ENCODE measurements at regions not wholly inside any gene's neighbourhood (a gene's known extent, or its start where the extent isn't known, plus 50 kb on each side); places are given as distances from the start of the nearest gene placed in this dataset.

GRCh38 chr6:9554323-9554722 is 860.6 kb downstream of the TFAP2A start:
- intact Hi-C loops (cut with DNase I; ENCODE audit: low total_unique reads), result no loop called here
- no peaks in the 10 kb centered on the region for H3K4me1 ChIP-seq
- no peak for TF ChIP-seq POLR2A (IDR thresholded peaks at IDR 0.05)
- TF ChIP-seq POLR2AphosphoS5 (IDR thresholded peaks at IDR 0.05), result no peak
- TF ChIP-seq CTCF (IDR thresholded peaks at IDR 0.05 in 8 of 11, conservative IDR thresholded peaks at IDR 0.05 in 3 of 11), result no peak
- no peak overlapping the region for H3K27ac ChIP-seq
- no peak for DNase-seq
- WGBS, 5 donors, result 38 to 66% (median 58%) methylated on average over 1 of the region's 1 CpG
- no peaks in the 10 kb centered on the region for H3K36me3 ChIP-seq
- H3K27me3 ChIP-seq (replicated peaks in 1 of 7), result no peaks in the 10 kb centered on the region
- no peak overlapping the region for H3K4me3 ChIP-seq
- peaks cover 0 to 33% (median 15%) of the 10 kb centered on the region in 8 donors for H3K9me3 ChIP-seq

DNA sequence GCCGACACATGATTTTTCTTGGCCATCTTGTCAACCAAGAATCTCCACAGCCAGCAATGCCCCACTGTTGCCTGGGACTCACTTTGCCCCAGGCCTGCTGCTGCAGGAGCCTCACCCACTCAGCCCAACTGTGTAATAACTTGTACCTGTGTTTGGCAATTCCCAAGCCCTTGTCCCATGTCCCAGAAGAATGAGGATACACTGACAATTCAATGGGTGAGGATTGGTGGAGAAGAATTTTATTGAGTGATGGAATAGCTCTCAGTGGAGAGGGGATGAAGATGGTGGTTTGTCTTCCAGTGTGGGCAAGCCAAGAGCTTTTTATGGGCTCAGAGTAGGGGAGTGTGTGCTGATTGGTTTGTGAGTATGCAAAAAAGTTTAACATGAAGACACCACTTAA is 861.9 kb downstream of the TFAP2A start:
- no peak overlapping the region for H3K27ac ChIP-seq
- WGBS, 5 donors, result 36 to 94% (median 45%) methylated on average over 1 of the region's 1 CpG
- no peaks in the 10 kb centered on the region for H3K27me3 ChIP-seq (replicated peaks in 1 of 7)
- no peaks in the 10 kb centered on the region for H3K4me1 ChIP-seq
- peaks cover 0 to 33% (median 15%) of the 10 kb centered on the region in 8 donors for H3K9me3 ChIP-seq
- H3K4me3 ChIP-seq, result no peak overlapping the region
- no peak for DNase-seq
- intact Hi-C loops (cut with DNase I; ENCODE audit: low total_unique reads), result no loop called here
- TF ChIP-seq POLR2AphosphoS5 (IDR thresholded peaks at IDR 0.05), result no peak
- no peaks in the 10 kb centered on the region for H3K36me3 ChIP-seq

DNA sequence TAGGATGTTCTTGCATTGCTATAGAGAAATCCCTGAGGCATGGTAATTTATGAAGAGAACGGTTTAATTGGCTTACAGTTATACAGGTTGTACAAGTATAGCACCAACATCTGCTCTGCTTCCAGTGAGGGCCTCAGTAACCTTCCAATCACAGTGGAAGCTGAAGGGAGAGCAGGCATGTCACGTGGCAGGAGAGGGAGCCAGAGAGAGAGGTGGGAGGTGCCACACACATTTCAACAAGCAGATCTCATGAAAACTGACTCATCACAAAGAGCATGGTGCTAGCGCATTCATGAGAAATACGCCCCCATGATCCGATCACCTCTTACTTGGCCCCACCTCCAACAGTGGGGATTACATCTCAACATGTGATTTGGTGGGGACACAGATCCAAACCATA is 871.2 kb downstream of the TFAP2A start:
- no peaks in the 10 kb centered on the region for H3K9me3 ChIP-seq
- no peaks in the 10 kb centered on the region for H3K36me3 ChIP-seq
- intact Hi-C loops (cut with DNase I; ENCODE audit: low total_unique reads), result loop anchor here (10.0 kb wide), 1 partner anchor 891 kb away; no protein-coding TSS in a partner anchor
- no peak for DNase-seq
- H3K27ac ChIP-seq, result no peak overlapping the region
- 68 to 83% (median 76%) methylated on average over 5 of the region's 5 CpGs for WGBS, 5 donors
- no peaks in the 10 kb centered on the region for H3K4me1 ChIP-seq
- no peak overlapping the region for H3K4me3 ChIP-seq
- TF ChIP-seq CTCF (IDR thresholded peaks at IDR 0.05 in 8 of 11, conservative IDR thresholded peaks at IDR 0.05 in 3 of 11) (no peak), POLR2A (IDR thresholded peaks at IDR 0.05) (no peak), POLR2AphosphoS5 (IDR thresholded peaks at IDR 0.05) (no peak)
- H3K27me3 ChIP-seq (replicated peaks in 1 of 7), result no peaks in the 10 kb centered on the region

DNA sequence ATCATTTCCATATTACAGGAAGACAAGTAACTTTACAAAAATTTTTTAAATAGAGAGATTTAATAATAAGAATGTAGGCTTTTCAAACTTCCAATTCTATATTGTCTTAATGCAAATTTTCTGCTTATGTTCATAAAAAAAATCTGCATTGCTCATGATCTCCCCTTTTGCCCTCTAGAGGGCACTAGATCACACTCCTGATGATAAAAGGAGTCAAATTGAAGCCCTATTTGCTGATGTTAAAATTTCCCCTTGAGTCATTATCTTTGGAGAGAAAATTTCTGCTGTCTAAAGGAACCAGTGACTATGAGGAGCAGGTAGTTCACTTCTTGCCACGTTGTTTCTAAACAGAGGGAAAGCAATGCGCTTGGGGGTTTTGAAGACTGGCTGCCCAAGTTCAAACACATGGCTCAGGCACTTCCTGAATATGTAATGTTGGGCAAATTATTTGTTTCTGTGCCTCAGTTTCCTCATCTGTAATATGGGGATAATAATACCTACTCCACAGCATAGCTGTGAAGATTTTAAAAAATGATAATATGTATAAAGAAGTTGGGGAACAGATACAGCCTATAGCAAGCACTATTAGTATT is 874.2 kb downstream of the TFAP2A start:
- Histone ChIP-seq H3K27me3 (replicated peaks in 1 of 7) (no peaks in the 10 kb centered on the region), H3K36me3 (no peaks in the 10 kb centered on the region), H3K4me1 (no peaks in the 10 kb centered on the region), H3K9me3 (no peaks in the 10 kb centered on the region), H3K4me3 (no peak overlapping the region), H3K27ac (no peak overlapping the region)
- WGBS, 5 donors, result 45 to 60% (median 53%) methylated on average over 2 of the region's 2 CpGs
- DNase-seq, result no peak
- no peak for TF ChIP-seq POLR2AphosphoS5 (IDR thresholded peaks at IDR 0.05)
- no peak for TF ChIP-seq POLR2A (IDR thresholded peaks at IDR 0.05)
- peak in 8 of 11 experiments; percentile 17 to 56 (median 48) for TF ChIP-seq CTCF (IDR thresholded peaks at IDR 0.05 in 8 of 11, conservative IDR thresholded peaks at IDR 0.05 in 3 of 11)
- intact Hi-C loops (cut with DNase I; ENCODE audit: low total_unique reads), result loop anchor here (10.0 kb wide), 1 partner anchor 894 kb away; no protein-coding TSS in a partner anchor

All from spleen (tissue), 11 donors.